ENCODE measurements at regions not wholly inside any gene's neighbourhood (a gene's known extent, or its start where the extent isn't known, plus 50 kb on each side); places are given as distances from the start of the nearest gene placed in this dataset.

- DNase-seq (ENCODE audit: low read depth in 1 of 2, low spot score in 2 of 2) (no peak), FAIRE-seq (no peak)
- Histone ChIP-seq H2AK5ac (ENCODE audit: low read depth, low read length) (no peak overlapping the region), H3K9ac (replicated peaks in 1 of 4; ENCODE audit: extremely low read depth in 1 of 4, low read depth in 3 of 4, low read length in 3 of 4) (no peak overlapping the region), H4K20me1 (replicated peaks in 1 of 2; ENCODE audit: control insufficient read depth in 1 of 2, insufficient read depth in 2 of 2, low read length in 2 of 2) (no peaks in the 10 kb centered on the region), H3K4me2 (ENCODE audit: insufficient read depth in 1 of 2, low read depth in 2 of 2, low read length in 2 of 2) (no peak overlapping the region), H3K4ac (replicated peaks; ENCODE audit: insufficient read length, low read depth, low read length) (no peak overlapping the region), H2BK5ac (ENCODE audit: low read depth, low read length) (no peak overlapping the region), H4K91ac (replicated peaks; ENCODE audit: insufficient read length, low read length) (no peak overlapping the region), H3K27ac (ENCODE audit: low read depth, low read length) (no peak overlapping the region), H2BK12ac (ENCODE audit: low read depth, low read length) (no peak overlapping the region), H3K18ac (ENCODE audit: extremely low read depth, low read length) (no peak overlapping the region), H3K79me1 (ENCODE audit: low read depth, low read length) (no peaks in the 10 kb centered on the region), H4K5ac (ENCODE audit: insufficient read length, low read depth, low read length) (no peak overlapping the region), H3K9me3 (ENCODE audit: insufficient read depth in 2 of 2, low read depth in 1 of 2, low read length in 1 of 2) (no peaks in the 10 kb centered on the region), H4K8ac (ENCODE audit: extremely low read depth, insufficient read depth, low read length) (no peak overlapping the region), H3K14ac (ENCODE audit: insufficient read length) (no peak overlapping the region), H3K27me3 (replicated peaks in 1 of 4; ENCODE audit: control insufficient read depth in 3 of 4, extremely low read depth in 1 of 4, insufficient read depth in 3 of 4, low read length in 3 of 4) (no peaks in the 10 kb centered on the region), H3K79me2 (ENCODE audit: control insufficient read depth in 1 of 2, insufficient read depth in 2 of 2, low read length in 2 of 2) (no peaks in the 10 kb centered on the region), H2BK15ac (ENCODE audit: low read length) (no peak overlapping the region), H2BK120ac (replicated peaks; ENCODE audit: low read depth, low read length) (no peak overlapping the region), H3K4me3 (ENCODE audit: extremely low read depth in 1 of 4, insufficient read depth in 2 of 4, low read depth in 3 of 4, low read length in 4 of 4) (no peak overlapping the region), H3K36me3 (ENCODE audit: control insufficient read depth in 2 of 4, insufficient read depth in 4 of 4, low read length in 3 of 4) (no peaks in the 10 kb centered on the region), H2AFZ (ENCODE audit: low read length) (no peak overlapping the region), H3K23me2 (ENCODE audit: low read depth, low read length) (no peaks in the 10 kb centered on the region), H3K56ac (replicated peaks; ENCODE audit: insufficient read length, low read depth, low read length) (no peak overlapping the region), H2BK20ac (ENCODE audit: low read length) (no peak overlapping the region), H3K4me1 (replicated peaks in 1 of 4; ENCODE audit: control insufficient read depth in 3 of 4, insufficient read depth in 4 of 4, low read length in 3 of 4) (no peaks in the 10 kb centered on the region), H3K23ac (ENCODE audit: insufficient read length) (no peak overlapping the region)
- ChIA-PET POLR2A (ENCODE audit: partially characterized antibody) (no interaction called here), CTCF (ENCODE audit: partially characterized antibody) (interaction anchor here (0.6 kb wide), 1 partner anchor 69 kb away, joined by 3 read pairs; no protein-coding TSS in a partner anchor)
- TF ChIP-seq TAF7 (optimal IDR thresholded peaks at IDR 0.05; ENCODE audit: borderline replicate concordance, low read depth, low read length) (no peak), CHD2 (IDR thresholded peaks at IDR 0.05; ENCODE audit: low read length) (no peak), RAD21 (IDR thresholded peaks at IDR 0.05 in 1 of 2, conservative IDR thresholded peaks at IDR 0.05 in 1 of 2; ENCODE audit: low read depth in 2 of 2, low read length in 2 of 2) (no peak), BRCA1 (IDR thresholded peaks at IDR 0.05; ENCODE audit: low read depth, low read length) (no peak), YY1 (IDR thresholded peaks at IDR 0.05; ENCODE audit: low read depth, low read length) (no peak)
These were observed 375.7 kb downstream of the TDRD3 start for GRCh38 chr13:60772726-60773125.
